Ishikawa (cell line): ENCODE measurements at regions not wholly inside any gene's neighbourhood (a gene's known extent, or its start where the extent isn't known, plus 50 kb on each side); places are given as distances from the start of the nearest gene placed in this dataset.

ENCODE experiments used
- FOXM1 ChIP-seq: IDR thresholded peaks from 2 replicates; pipeline ENCODE4 v1.6.1; 2012; ENCODE audit warnings: low read depth, borderline replicate concordance
- NFIC ChIP-seq: IDR thresholded peaks from 2 replicates; pipeline ENCODE4 v1.6.1; 2012
- USF1 ChIP-seq: IDR thresholded peaks from 2 replicates; pipeline ENCODE4 v1.6.1; 2012

GRCh38 chr13:109273326-109273751 is 513.0 kb downstream of the IRS2 start:
- TF ChIP-seq FOXM1 (no peak), USF1 (no peak), NFIC (no peak)
